NCI-H748 (cell line): ENCODE measurements at regions not wholly inside any gene's neighbourhood (a gene's known extent, or its start where the extent isn't known, plus 50 kb on each side); places are given as distances from the start of the nearest gene placed in this dataset.
"Not testable (repeated sequence)": the region's sequence is repeated elsewhere in the genome, so short reads cannot be mapped to it uniquely, and the experiment has no call there.

Experiments
- DNase-seq: peaks from one replicate; lab custom pipeline; 2025; ENCODE audit not compliant: unreplicated experiment; lab: John Stamatoyannopoulos, UW

- peak; percentile 38 for DNase-seq
Measured at GRCh38 chr10:10020945-10021344, 996.7 kb upstream of the CELF2 start.

GRCh38 chr10:10032991-10033390 is 984.7 kb upstream of the CELF2 start:
- DNase-seq, result no peak

- DNase-seq, result no peak
Measured at GRCh38 chr10:10038348-10038747, 979.3 kb upstream of the CELF2 start.

- DNase-seq, result no peak
Measured at GRCh38 chr10:10039595-10039994, 978.1 kb upstream of the CELF2 start.

- no peak for DNase-seq
Measured at GRCh38 chr10:10043083-10043482, 974.6 kb upstream of the CELF2 start.

GRCh38 chr10:10044922-10045764 is 972.5 kb upstream of the CELF2 start:
- DNase-seq, result no peak

- no peak for DNase-seq
Measured at GRCh38 chr10:10045765-10046028, 972.0 kb upstream of the CELF2 start.

- DNase-seq, result no peak
Measured at GRCh38 chr10:10047426-10047825, 970.2 kb upstream of the CELF2 start.

- no peak for DNase-seq
Measured at GRCh38 chr10:10053051-10053450, 964.6 kb upstream of the CELF2 start.

GRCh38 chr10:10054466-10054865 is 963.2 kb upstream of the CELF2 start:
- no peak for DNase-seq

GRCh38 chr10:10055656-10056442 is 961.8 kb upstream of the CELF2 start:
- no peak for DNase-seq

GRCh38 chr10:10056961-10057360 is 960.7 kb upstream of the CELF2 start:
- DNase-seq, result no peak

- DNase-seq, result no peak
Measured at GRCh38 chr10:10067644-10068043, 950.0 kb upstream of the CELF2 start.

GRCh38 chr10:10074847-10075246 is 942.8 kb upstream of the CELF2 start:
- not testable (repeated sequence) for DNase-seq

GRCh38 chr10:10078446-10078845 is 939.2 kb upstream of the CELF2 start:
- no peak for DNase-seq

- no peak for DNase-seq
Measured at GRCh38 chr10:10092581-10092980, 925.1 kb upstream of the CELF2 start.

- DNase-seq, result no peak
Measured at GRCh38 chr10:10093021-10093420, 924.7 kb upstream of the CELF2 start.

GRCh38 chr10:10094691-10095090 is 923.0 kb upstream of the CELF2 start:
- DNase-seq, result no peak

GRCh38 chr10:10096296-10096695 is 921.4 kb upstream of the CELF2 start:
- no peak for DNase-seq

GRCh38 chr10:10096898-10097297 is 920.8 kb upstream of the CELF2 start:
- DNase-seq, result no peak

GRCh38 chr10:10101106-10101505 is 916.6 kb upstream of the CELF2 start:
- DNase-seq, result no peak

GRCh38 chr10:10110844-10111490 is 906.7 kb upstream of the CELF2 start:
- no peak for DNase-seq
